ENCODE measurements at regions not wholly inside any gene's neighbourhood (a gene's known extent, or its start where the extent isn't known, plus 50 kb on each side); places are given as distances from the start of the nearest gene placed in this dataset.
"Not testable (repeated sequence)": the region's sequence is repeated elsewhere in the genome, so short reads cannot be mapped to it uniquely, and the experiment has no call there.

- no peak for DNase-seq
Observed at GRCh38 chr2:128668946-128669345, 350.3 kb upstream of the HS6ST1 start.

GRCh38 chr2:128670066-128670465 is 351.4 kb upstream of the HS6ST1 start:
- DNase-seq = no peak

GRCh38 chr2:128671981-128672757 is 353.5 kb upstream of the HS6ST1 start:
- not testable (repeated sequence) for DNase-seq

GRCh38 chr2:128679680-128680079 is 361.0 kb upstream of the HS6ST1 start:
- not testable (repeated sequence) for DNase-seq

- DNase-seq = no peak
Observed at GRCh38 chr2:128681507-128681906, 362.8 kb upstream of the HS6ST1 start.

- DNase-seq = no peak
Observed at GRCh38 chr2:128682266-128682665, 363.6 kb upstream of the HS6ST1 start.

GRCh38 chr2:128682729-128683284 is 364.1 kb upstream of the HS6ST1 start:
- DNase-seq = no peak

GRCh38 chr2:128684523-128684922 is 365.9 kb upstream of the HS6ST1 start:
- DNase-seq = no peak

GRCh38 chr2:128685841-128686496 is 367.3 kb upstream of the HS6ST1 start:
- no peak for DNase-seq

- DNase-seq = no peak
Observed at GRCh38 chr2:128686497-128686859, 367.8 kb upstream of the HS6ST1 start.

- no peak for DNase-seq
Observed at GRCh38 chr2:128686881-128687555, 368.4 kb upstream of the HS6ST1 start.

GRCh38 chr2:128687565-128687964 is 368.9 kb upstream of the HS6ST1 start:
- no peak for DNase-seq

GRCh38 chr2:128689971-128690370 is 371.3 kb upstream of the HS6ST1 start:
- DNase-seq = no peak

GRCh38 chr2:128690431-128690830 is 371.8 kb upstream of the HS6ST1 start:
- DNase-seq = no peak

- no peak for DNase-seq
Observed at GRCh38 chr2:128690869-128691268, 372.2 kb upstream of the HS6ST1 start.

GRCh38 chr2:128691526-128691925 is 372.9 kb upstream of the HS6ST1 start:
- no peak for DNase-seq

- no peak for DNase-seq
Observed at GRCh38 chr2:128692895-128693742, 374.5 kb upstream of the HS6ST1 start.

GRCh38 chr2:128693743-128694029 is 375.0 kb upstream of the HS6ST1 start:
- DNase-seq = no peak

- no peak for DNase-seq
Observed at GRCh38 chr2:128695646-128696220, 377.1 kb upstream of the HS6ST1 start.

GRCh38 chr2:128696421-128696820 is 377.8 kb upstream of the HS6ST1 start:
- no peak for DNase-seq

- DNase-seq = no peak
Observed at GRCh38 chr2:128701418-128701817, 382.8 kb upstream of the HS6ST1 start.

- DNase-seq = no peak
Observed at GRCh38 chr2:128702616-128703015, 383.9 kb upstream of the HS6ST1 start.
